H9 (cell line): ENCODE measurements at regions not wholly inside any gene's neighbourhood (a gene's known extent, or its start where the extent isn't known, plus 50 kb on each side); places are given as distances from the start of the nearest gene placed in this dataset.

Source experiments
- DNase-seq: peaks from one replicate; pipeline ENCODE4 v3.0.0-alpha.2; 2017
- H2AFZ ChIP-seq: one replicate; pipeline ENCODE4 v1.6.1; 2013; ENCODE audit warnings: mild to moderate bottlenecking, low read length, control low read depth, moderate library complexity
- H2AK5ac ChIP-seq: 2 replicates; pipeline ENCODE4 v1.6.1; 2013; ENCODE audit warnings: low read length, control low read depth, mixed read lengths; ENCODE audit not compliant: insufficient read length
- H2BK120ac ChIP-seq: one replicate; pipeline ENCODE4 v1.6.1; 2013; ENCODE audit warnings: low read depth, mild to moderate bottlenecking, low read length, control low read depth, inconsistent platforms; ENCODE audit not compliant: poor library complexity, severe bottlenecking
- H2BK12ac ChIP-seq: 2 replicates; pipeline ENCODE4 v1.6.1; 2013; ENCODE audit warnings: low read length, control low read depth, mixed read lengths, low read depth; ENCODE audit not compliant: insufficient read length
- H2BK15ac ChIP-seq: 2 replicates; pipeline ENCODE4 v1.6.1; 2013; ENCODE audit warnings: low read depth, low read length, control low read depth
- H2BK20ac ChIP-seq: one replicate; pipeline ENCODE4 v1.6.1; 2013; ENCODE audit warnings: low read depth, mild to moderate bottlenecking, low read length, control low read depth, inconsistent platforms; ENCODE audit not compliant: poor library complexity, severe bottlenecking
- H2BK5ac ChIP-seq: 2 replicates; pipeline ENCODE4 v1.6.1; 2013; ENCODE audit warnings: low read length, control low read depth, mixed read lengths; ENCODE audit not compliant: insufficient read length
- H3K14ac ChIP-seq: 2 replicates; pipeline ENCODE4 v1.6.1; 2013; ENCODE audit warnings: low read length, control low read depth; ENCODE audit not compliant: insufficient read depth
- H3K18ac ChIP-seq: 2 replicates; pipeline ENCODE4 v1.6.1; 2013; ENCODE audit warnings: low read depth, mild to moderate bottlenecking, mixed read lengths, low read length, control low read depth; ENCODE audit not compliant: insufficient read length
- H3K23ac ChIP-seq: 2 replicates; pipeline ENCODE4 v1.6.1; 2013; ENCODE audit warnings: low read length, control low read depth, mixed read lengths, low read depth; ENCODE audit not compliant: insufficient read length
- H3K23me2 ChIP-seq: 2 replicates; pipeline ENCODE4 v1.6.1; 2013; ENCODE audit warnings: low read depth, mild to moderate bottlenecking, mixed read lengths, low read length, control low read depth; ENCODE audit not compliant: insufficient read length, poor library complexity, severe bottlenecking
- H3K27ac ChIP-seq: 2 replicates; pipeline ENCODE4 v1.5.1; 2013; ENCODE audit warnings: low read length, control low read depth, mixed read lengths, low read depth; ENCODE audit not compliant: insufficient read length
- H3K27me3 ChIP-seq: 2 replicates; pipeline ENCODE4 v1.6.1; 2013; ENCODE audit warnings: low read length, control low read depth, inconsistent platforms; ENCODE audit not compliant: insufficient read depth
- H3K4ac ChIP-seq: 2 replicates; pipeline ENCODE4 v1.6.1; 2013; ENCODE audit warnings: low read depth, mild to moderate bottlenecking, control low read depth, inconsistent platforms, low read length, moderate library complexity
- H3K4me1 ChIP-seq: 2 replicates; pipeline ENCODE4 v1.6.1; 2013; ENCODE audit warnings: low read length, control low read depth, inconsistent platforms; ENCODE audit not compliant: insufficient read depth
- H3K4me2 ChIP-seq: 2 replicates; pipeline ENCODE4 v1.6.1; 2013; ENCODE audit warnings: low read length, control low read depth, mixed read lengths; ENCODE audit not compliant: insufficient read length, insufficient read depth
- H3K56ac ChIP-seq: 2 replicates; pipeline ENCODE4 v1.6.1; 2013; ENCODE audit warnings: low read depth, mild to moderate bottlenecking, mixed read lengths, low read length, control low read depth; ENCODE audit not compliant: insufficient read length
- H3K79me1 ChIP-seq: 2 replicates; pipeline ENCODE4 v1.6.1; 2013; ENCODE audit warnings: low read depth, mild to moderate bottlenecking, moderate library complexity, low read length, control low read depth, inconsistent platforms; ENCODE audit not compliant: insufficient read depth, poor library complexity, severe bottlenecking
- H3K79me2 ChIP-seq: 2 replicates; pipeline ENCODE4 v1.6.1; 2013; ENCODE audit warnings: low read length, control low read depth, inconsistent platforms; ENCODE audit not compliant: insufficient read depth
- H3K9ac ChIP-seq: 2 replicates; pipeline ENCODE4 v1.6.1; 2013; ENCODE audit warnings: low read length, control low read depth, mixed read lengths; ENCODE audit not compliant: insufficient read length; ENCODE audit errors: extremely low read depth
- H3K9me3 ChIP-seq: one replicate; pipeline ENCODE4 v1.6.1; 2013; ENCODE audit warnings: low read depth, low read length, inconsistent platforms; ENCODE audit not compliant: control insufficient read depth
- H3T11ph ChIP-seq: one replicate; pipeline ENCODE4 v1.6.1; 2013; ENCODE audit warnings: mild to moderate bottlenecking, low read length, control low read depth, inconsistent platforms
- H4K20me1 ChIP-seq: one replicate; pipeline ENCODE4 v1.6.1; 2013; ENCODE audit not compliant: control insufficient read depth, insufficient read length, insufficient read depth
- H4K5ac ChIP-seq: 2 replicates; pipeline ENCODE4 v1.6.1; 2013; ENCODE audit warnings: low read depth, mild to moderate bottlenecking, mixed read lengths, low read length, control low read depth; ENCODE audit not compliant: insufficient read length
- H4K8ac ChIP-seq: replicated peaks from 2 replicates; pipeline ENCODE4 v1.6.1; 2013; ENCODE audit warnings: low read length, control low read depth, mixed read lengths, low read depth; ENCODE audit not compliant: insufficient read length
- H4K91ac ChIP-seq: 2 replicates; pipeline ENCODE4 v1.6.1; 2013; ENCODE audit warnings: low read depth, mild to moderate bottlenecking, moderate library complexity, mixed read lengths, low read length, control low read depth; ENCODE audit not compliant: insufficient read length
- H3K27ac Mint-ChIP-seq, 3 experiments: 2 replicates in 2 of 3; 3 replicates in 1 of 3; pipeline ENCODE4 v1.8.0; 2020 to 2021; ENCODE audit warnings: mixed read lengths in 3 of 3, mild to moderate bottlenecking in 1 of 3, moderate library complexity in 1 of 3
- H3K27me3 Mint-ChIP-seq: 2 replicates; pipeline ENCODE4 v1.8.0; 2021; ENCODE audit warnings: low read depth, mild to moderate bottlenecking, moderate library complexity, mixed read lengths
- H3K36me3 Mint-ChIP-seq, 3 experiments: 2 replicates in 2 of 3; 3 replicates in 1 of 3; pipeline ENCODE4 v1.8.0; 2020 to 2021; ENCODE audit warnings: low read depth in 3 of 3, mixed read lengths in 3 of 3; ENCODE audit not compliant: insufficient read depth in 1 of 3
- H3K4me1 Mint-ChIP-seq, 2 experiments: 2 replicates each; pipeline ENCODE4 v1.8.0; 2020; ENCODE audit warnings: mixed read lengths in 2 of 2
- H3K4me3 Mint-ChIP-seq, 2 experiments: 2 replicates in 1 of 2; 3 replicates in 1 of 2; pipeline ENCODE4 v1.8.0; 2020 to 2021; ENCODE audit warnings: mild to moderate bottlenecking in 2 of 2, mixed read lengths in 2 of 2, moderate library complexity in 1 of 2
- H3K9me3 Mint-ChIP-seq, 2 experiments: 2 replicates in 1 of 2; 3 replicates in 1 of 2; pipeline ENCODE4 v1.8.0; 2020; ENCODE audit warnings: mild to moderate bottlenecking in 2 of 2, mixed read lengths in 2 of 2, moderate library complexity in 1 of 2
- CTCF ChIP-seq: fragments of 200-600 bp; sonication (generic); conservative IDR thresholded peaks from 3 replicates; pipeline ENCODE4 v1.8.0; 2021; ENCODE audit warnings: antibody characterized with exemption, mild to moderate bottlenecking
- WGBS: extraction: QIAGEN DNeasy Blood & Tissue Kit; methylation state at CpG from one replicate; pipeline ENCODE4 v1.1.7; 2013; ENCODE audit warnings: missing lambda C conversion rate, low lambda C conversion rate, mixed read lengths; ENCODE audit not compliant: insufficient read length; ENCODE audit errors: extremely low coverage; 5-methylcytosine and 5-hydroxymethylcytosine counted together

- H2BK20ac ChIP-seq = no peak overlapping the region
- no CpG with 5 or more reads among the region's 8 CpGs for WGBS
- DNase-seq = no peak
- H4K20me1 ChIP-seq = no peaks in the 10 kb centered on the region
- Mint-ChIP-seq H3K4me3 (no peak overlapping the region), H3K27me3 (peaks cover 52% of the 10 kb centered on the region), H3K9me3 (no peaks in the 10 kb centered on the region), H3K36me3 (no peaks in the 10 kb centered on the region; a peak in 1 of 7 replicates), H3K4me1 (peaks cover 17 to 28% of the 10 kb centered on the region in 2 experiments), H3K27ac (no peak overlapping the region)
- no peak for TF ChIP-seq CTCF
- no peak overlapping the region for H2BK12ac ChIP-seq
- H3K79me1 ChIP-seq = no peaks in the 10 kb centered on the region
- H2AFZ ChIP-seq = no peak overlapping the region
- no peak overlapping the region for H2BK5ac ChIP-seq
- H3K4ac ChIP-seq = no peak overlapping the region
- H3K9me3 ChIP-seq = no peaks in the 10 kb centered on the region
- H3K23ac ChIP-seq = no peak overlapping the region
- no peak overlapping the region for H3K9ac ChIP-seq
- H3K56ac ChIP-seq = no peak overlapping the region
- no peak overlapping the region for H2BK120ac ChIP-seq
- no peak overlapping the region for H4K5ac ChIP-seq
- no peak overlapping the region for H2AK5ac ChIP-seq
- peaks cover 12% of the 10 kb centered on the region; the same call in 1 of the 2 replicates for H3K4me1 ChIP-seq
- H3T11ph ChIP-seq = no peak overlapping the region
- no peak overlapping the region for H3K18ac ChIP-seq
- H4K91ac ChIP-seq = no peak overlapping the region
- H4K8ac ChIP-seq = no peak overlapping the region
- H3K27me3 ChIP-seq = no peaks in the 10 kb centered on the region
- no peak overlapping the region for H3K4me2 ChIP-seq
- H2BK15ac ChIP-seq = no peak overlapping the region
- H3K79me2 ChIP-seq = no peaks in the 10 kb centered on the region
- H3K27ac ChIP-seq = no peak overlapping the region
- H3K14ac ChIP-seq = peak overlapping the region; percentile 61; the same call in 1 of the 2 replicates
- no peaks in the 10 kb centered on the region for H3K23me2 ChIP-seq
These were observed 423.7 kb upstream of the CADM1 start for GRCh38 chr11:115927823-115928329.
